ENCODE measurements at regions not wholly inside any gene's neighbourhood (a gene's known extent, or its start where the extent isn't known, plus 50 kb on each side); places are given as distances from the start of the nearest gene placed in this dataset.

- TF ChIP-seq FOXM1 (IDR thresholded peaks at IDR 0.05; ENCODE audit: borderline replicate concordance, low read depth) (no peak), TAF1 (IDR thresholded peaks at IDR 0.05; ENCODE audit: low read depth) (no peak), CREB1 (IDR thresholded peaks at IDR 0.05; ENCODE audit: low read depth) (no peak), RAD21 (IDR thresholded peaks at IDR 0.05; ENCODE audit: low read depth) (no peak), YY1 (IDR thresholded peaks at IDR 0.05; ENCODE audit: low read depth) (no peak), MAX (IDR thresholded peaks at IDR 0.05) (no peak), EGR1 (IDR thresholded peaks at IDR 0.05) (no peak), TCF12 (IDR thresholded peaks at IDR 0.05; ENCODE audit: low read depth) (no peak), CEBPB (IDR thresholded peaks at IDR 0.05) (no peak), ZBTB7A (IDR thresholded peaks at IDR 0.05; ENCODE audit: low read depth) (no peak), NFIC (IDR thresholded peaks at IDR 0.05) (no peak)
Observed at GRCh38 chr17:14513835-14514234, 213.0 kb downstream of the HS3ST3B1 start.

- TF ChIP-seq YY1 (IDR thresholded peaks at IDR 0.05; ENCODE audit: low read depth) = no peak
- no peak for TF ChIP-seq REST (IDR thresholded peaks at IDR 0.05; ENCODE audit: low read depth)
- no peak for TF ChIP-seq CREB1 (IDR thresholded peaks at IDR 0.05; ENCODE audit: low read depth)
- no peak for TF ChIP-seq TAF1 (IDR thresholded peaks at IDR 0.05; ENCODE audit: low read depth)
- TF ChIP-seq CEBPB (IDR thresholded peaks at IDR 0.05) = no peak
- TF ChIP-seq ZBTB7A (IDR thresholded peaks at IDR 0.05; ENCODE audit: low read depth) = no peak
- no peak for TF ChIP-seq FOXM1 (IDR thresholded peaks at IDR 0.05; ENCODE audit: borderline replicate concordance, low read depth)
- no peak for TF ChIP-seq RAD21 (IDR thresholded peaks at IDR 0.05; ENCODE audit: low read depth)
- no peak for TF ChIP-seq TCF12 (IDR thresholded peaks at IDR 0.05; ENCODE audit: low read depth)
- TF ChIP-seq EP300 (IDR thresholded peaks at IDR 0.05; ENCODE audit: borderline replicate concordance) = no peak
- no peak for TF ChIP-seq TEAD4 (IDR thresholded peaks at IDR 0.05)
- no peak for TF ChIP-seq EGR1 (IDR thresholded peaks at IDR 0.05)
Observed at GRCh38 chr17:14510136-14510535, 209.3 kb downstream of the HS3ST3B1 start.

GRCh38 chr17:14508156-14508555 lies 207.3 kb downstream of the HS3ST3B1 start:
- TF ChIP-seq FOXM1 (IDR thresholded peaks at IDR 0.05; ENCODE audit: borderline replicate concordance, low read depth) (no peak), TAF1 (IDR thresholded peaks at IDR 0.05; ENCODE audit: low read depth) (no peak), CREB1 (IDR thresholded peaks at IDR 0.05; ENCODE audit: low read depth) (no peak), TCF12 (IDR thresholded peaks at IDR 0.05; ENCODE audit: low read depth) (no peak), USF1 (IDR thresholded peaks at IDR 0.05) (no peak), ZBTB7A (IDR thresholded peaks at IDR 0.05; ENCODE audit: low read depth) (no peak), MAX (IDR thresholded peaks at IDR 0.05) (no peak), TEAD4 (IDR thresholded peaks at IDR 0.05) (no peak), RAD21 (IDR thresholded peaks at IDR 0.05; ENCODE audit: low read depth) (no peak), YY1 (IDR thresholded peaks at IDR 0.05; ENCODE audit: low read depth) (no peak), EGR1 (IDR thresholded peaks at IDR 0.05) (no peak), NFIC (IDR thresholded peaks at IDR 0.05) (no peak), REST (IDR thresholded peaks at IDR 0.05; ENCODE audit: low read depth) (no peak), CEBPB (IDR thresholded peaks at IDR 0.05) (no peak), EP300 (IDR thresholded peaks at IDR 0.05; ENCODE audit: borderline replicate concordance) (no peak)

GRCh38 chr17:14506364-14506763 lies 205.5 kb downstream of the HS3ST3B1 start:
- TF ChIP-seq CEBPB (IDR thresholded peaks at IDR 0.05) = no peak
- TF ChIP-seq RAD21 (IDR thresholded peaks at IDR 0.05; ENCODE audit: low read depth) = no peak
- no peak for TF ChIP-seq NFIC (IDR thresholded peaks at IDR 0.05)
- TF ChIP-seq MAX (IDR thresholded peaks at IDR 0.05) = no peak
- no peak for TF ChIP-seq YY1 (IDR thresholded peaks at IDR 0.05; ENCODE audit: low read depth)

GRCh38 chr17:14505606-14506005 lies 204.7 kb downstream of the HS3ST3B1 start:
- TF ChIP-seq TAF1 (IDR thresholded peaks at IDR 0.05; ENCODE audit: low read depth) = no peak
- TF ChIP-seq EP300 (IDR thresholded peaks at IDR 0.05; ENCODE audit: borderline replicate concordance) = no peak
- TF ChIP-seq YY1 (IDR thresholded peaks at IDR 0.05; ENCODE audit: low read depth) = no peak
- no peak for TF ChIP-seq NFIC (IDR thresholded peaks at IDR 0.05)
- TF ChIP-seq FOXM1 (IDR thresholded peaks at IDR 0.05; ENCODE audit: borderline replicate concordance, low read depth) = no peak

- TF ChIP-seq EP300 (IDR thresholded peaks at IDR 0.05; ENCODE audit: borderline replicate concordance) (no peak), EGR1 (IDR thresholded peaks at IDR 0.05) (no peak), REST (IDR thresholded peaks at IDR 0.05; ENCODE audit: low read depth) (no peak), RAD21 (IDR thresholded peaks at IDR 0.05; ENCODE audit: low read depth) (no peak), FOXM1 (IDR thresholded peaks at IDR 0.05; ENCODE audit: borderline replicate concordance, low read depth) (no peak), USF1 (IDR thresholded peaks at IDR 0.05) (no peak), TCF12 (IDR thresholded peaks at IDR 0.05; ENCODE audit: low read depth) (no peak), NFIC (IDR thresholded peaks at IDR 0.05) (no peak), YY1 (IDR thresholded peaks at IDR 0.05; ENCODE audit: low read depth) (no peak), MAX (IDR thresholded peaks at IDR 0.05) (no peak), CEBPB (IDR thresholded peaks at IDR 0.05) (no peak), TAF1 (IDR thresholded peaks at IDR 0.05; ENCODE audit: low read depth) (no peak), CREB1 (IDR thresholded peaks at IDR 0.05; ENCODE audit: low read depth) (no peak), TEAD4 (IDR thresholded peaks at IDR 0.05) (no peak), ZBTB7A (IDR thresholded peaks at IDR 0.05; ENCODE audit: low read depth) (no peak)
Observed at GRCh38 chr17:14499976-14500375, 199.1 kb downstream of the HS3ST3B1 start.

Data from Ishikawa (cell line).